SU-DHL-6 (cell line): ENCODE measurements at regions not wholly inside any gene's neighbourhood (a gene's known extent, or its start where the extent isn't known, plus 50 kb on each side); places are given as distances from the start of the nearest gene placed in this dataset.

Experiments
- H2AFZ ChIP-seq: fragments of 200-600 bp; sonication (generic); 2 replicates; pipeline ENCODE4 v1.6.1; 2014; ENCODE audit warnings: low read depth, mild to moderate bottlenecking, moderate library complexity, mixed read lengths, antibody characterized with exemption, low read length; ENCODE audit not compliant: severe bottlenecking
- H3F3A ChIP-seq: fragments of 200-600 bp; shearing (Covaris generic); 2 replicates; pipeline ENCODE4 v1.6.0; 2016; ENCODE audit warnings: antibody characterized with exemption, mild to moderate bottlenecking; ENCODE audit not compliant: insufficient read depth
- H3K27ac ChIP-seq: fragments of 200-600 bp; sonication (generic); 2 replicates; pipeline ENCODE4 v1.5.1; 2016; ENCODE audit warnings: low read depth, mild to moderate bottlenecking, low read length, moderate library complexity, mixed read lengths
- H3K27me3 ChIP-seq: fragments of 200-600 bp; sonication (generic), shearing (Covaris generic); 2 replicates; pipeline ENCODE4 v1.6.0; 2014; ENCODE audit warnings: mild to moderate bottlenecking, low read length
- H3K36me3 ChIP-seq: fragments of 200-600 bp; sonication (generic); 2 replicates; pipeline ENCODE4 v1.6.1; 2014; ENCODE audit warnings: mild to moderate bottlenecking, low read length, mixed read lengths
- H3K4me2 ChIP-seq: fragments of 300-600, 200-600 bp; shearing (Covaris generic), sonication (generic); 2 replicates; pipeline ENCODE4 v1.6.0; 2014; ENCODE audit warnings: low read length, low read depth, mild to moderate bottlenecking; ENCODE audit not compliant: poor library complexity, severe bottlenecking
- H3K4me3 ChIP-seq: fragments of 200-600 bp; sonication (generic); 2 replicates; pipeline ENCODE4 v1.5.1; 2014; ENCODE audit warnings: antibody characterized with exemption, low read length, mild to moderate bottlenecking, mixed read lengths; ENCODE audit not compliant: insufficient read depth, poor library complexity, severe bottlenecking
- H3K79me2 ChIP-seq: fragments of 200-600 bp; sonication (generic); 2 replicates; pipeline ENCODE4 v1.6.1; 2014; ENCODE audit warnings: mild to moderate bottlenecking, low read length, moderate library complexity; ENCODE audit not compliant: insufficient read depth
- H3K9ac ChIP-seq: fragments of 200-600 bp; sonication (generic); 2 replicates; pipeline ENCODE4 v1.7.0; 2014; ENCODE audit warnings: mild to moderate bottlenecking, low read length
- H3K9me2 ChIP-seq: fragments of 200-600 bp; sonication (generic); replicated peaks from 2 replicates; pipeline ENCODE4 v1.6.1; 2014; ENCODE audit warnings: low read length; ENCODE audit not compliant: insufficient read depth
- H3K9me3 ChIP-seq: fragments of 200-600 bp; sonication (generic); 2 replicates; pipeline ENCODE4 v1.6.1; 2014; ENCODE audit warnings: low read length, mixed read lengths; ENCODE audit not compliant: insufficient read depth
- H4K20me1 ChIP-seq: fragments of 200-600 bp; sonication (generic); 2 replicates; pipeline ENCODE4 v1.6.1; 2014; ENCODE audit warnings: low read depth, mild to moderate bottlenecking, antibody characterized with exemption, low read length, moderate library complexity, mixed read lengths
- CTCF ChIP-seq: fragments of 200-600 bp; sonication (generic); IDR thresholded peaks from one replicate; pipeline ENCODE4 v1.5.1; 2017; ENCODE audit warnings: antibody characterized with exemption, mild to moderate bottlenecking, low read length, moderate library complexity; ENCODE audit not compliant: insufficient read depth, poor library complexity, severe bottlenecking
- EZH2phosphoT487 ChIP-seq: fragments of 200-600 bp; sonication (generic), shearing (Covaris generic); conservative IDR thresholded peaks from 2 replicates; pipeline ENCODE4 v1.6.1; 2018; ENCODE audit warnings: mild to moderate bottlenecking, antibody characterized with exemption, low read length, moderate library complexity, mixed read lengths

GRCh38 chr10:130816116-130816901, 495.2 kb downstream of the TCERG1L start:
- no peaks in the 10 kb centered on the region for H3K36me3 ChIP-seq
- no peak overlapping the region for H2AFZ ChIP-seq
- no peaks in the 10 kb centered on the region for H3K9me2 ChIP-seq
- H3K27me3 ChIP-seq: no peaks in the 10 kb centered on the region
- H3K9ac ChIP-seq: no peak overlapping the region
- no peak overlapping the region for H3K4me3 ChIP-seq
- H4K20me1 ChIP-seq: no peaks in the 10 kb centered on the region
- no peak overlapping the region for H3K4me2 ChIP-seq
- H3K79me2 ChIP-seq: no peaks in the 10 kb centered on the region
- TF ChIP-seq CTCF (no peak), EZH2phosphoT487 (no peak)
- H3K9me3 ChIP-seq: no peaks in the 10 kb centered on the region
- H3K27ac ChIP-seq: no peak overlapping the region
- H3F3A ChIP-seq: no peaks in the 10 kb centered on the region

GRCh38 chr10:130817046-130817624, 494.4 kb downstream of the TCERG1L start:
- Histone ChIP-seq H3K9me2 (no peaks in the 10 kb centered on the region), H3K9ac (no peak overlapping the region), H4K20me1 (no peaks in the 10 kb centered on the region), H3K9me3 (no peaks in the 10 kb centered on the region), H3K27me3 (no peaks in the 10 kb centered on the region), H3K27ac (no peak overlapping the region), H3K36me3 (no peaks in the 10 kb centered on the region), H3K79me2 (no peaks in the 10 kb centered on the region), H2AFZ (no peak overlapping the region), H3K4me2 (no peak overlapping the region), H3F3A (no peaks in the 10 kb centered on the region), H3K4me3 (no peak overlapping the region)
- TF ChIP-seq EZH2phosphoT487: no peak
- no peak for TF ChIP-seq CTCF

GRCh38 chr10:130817674-130818073, 493.8 kb downstream of the TCERG1L start:
- no peaks in the 10 kb centered on the region for H3K9me3 ChIP-seq
- H3K79me2 ChIP-seq: no peaks in the 10 kb centered on the region
- no peaks in the 10 kb centered on the region for H3K27me3 ChIP-seq
- no peaks in the 10 kb centered on the region for H3F3A ChIP-seq
- H3K9ac ChIP-seq: no peak overlapping the region
- H4K20me1 ChIP-seq: no peaks in the 10 kb centered on the region
- H3K4me2 ChIP-seq: no peak overlapping the region
- H3K36me3 ChIP-seq: no peaks in the 10 kb centered on the region
- no peak overlapping the region for H3K27ac ChIP-seq
- H3K9me2 ChIP-seq: no peaks in the 10 kb centered on the region
- no peak for TF ChIP-seq EZH2phosphoT487
- no peak overlapping the region for H3K4me3 ChIP-seq
- no peak overlapping the region for H2AFZ ChIP-seq

GRCh38 chr10:130820880-130821482, 490.5 kb downstream of the TCERG1L start:
- H3K36me3 ChIP-seq: no peaks in the 10 kb centered on the region
- no peaks in the 10 kb centered on the region for H3F3A ChIP-seq
- H3K9ac ChIP-seq: no peak overlapping the region
- no peak overlapping the region for H2AFZ ChIP-seq
- H3K4me2 ChIP-seq: no peak overlapping the region
- H3K9me3 ChIP-seq: peaks cover 2% of the 10 kb centered on the region; the same call in 1 of the 2 replicates
- no peaks in the 10 kb centered on the region for H4K20me1 ChIP-seq
- TF ChIP-seq EZH2phosphoT487: no peak
- no peak for TF ChIP-seq CTCF
- H3K27me3 ChIP-seq: no peaks in the 10 kb centered on the region
- H3K79me2 ChIP-seq: no peaks in the 10 kb centered on the region
- no peak overlapping the region for H3K4me3 ChIP-seq
- H3K9me2 ChIP-seq: no peaks in the 10 kb centered on the region
- no peak overlapping the region for H3K27ac ChIP-seq
